HG03097 (cell line): ENCODE measurements at regions not wholly inside any gene's neighbourhood (a gene's known extent, or its start where the extent isn't known, plus 50 kb on each side); places are given as distances from the start of the nearest gene placed in this dataset.
"Not testable (repeated sequence)": the region's sequence is repeated elsewhere in the genome, so short reads cannot be mapped to it uniquely, and the experiment has no call there.

Experiments used
- ATAC-seq: cut with Tn5 transposase; IDR thresholded peaks from one replicate; pipeline ENCODE4 v1.9.1; 2021; ENCODE audit not compliant: unreplicated experiment, low FRiP score

DNA sequence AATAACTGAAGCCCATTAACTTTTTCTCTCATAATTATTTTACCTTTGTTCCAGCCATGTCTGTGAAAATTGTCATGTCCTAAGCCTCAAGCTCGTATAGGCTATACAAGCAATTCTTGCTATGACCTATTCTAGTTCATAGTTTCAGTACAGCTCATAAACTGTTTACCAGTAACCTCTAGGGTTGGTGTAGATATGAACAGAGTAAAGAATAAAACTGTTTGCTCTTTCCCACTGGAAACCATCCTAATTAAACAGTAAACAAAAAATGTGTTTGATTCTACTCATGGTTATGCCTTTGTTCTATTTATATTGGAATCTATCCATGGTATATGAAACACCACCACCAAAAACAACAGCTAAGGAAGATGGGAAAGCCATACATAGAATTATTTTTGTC, 1444.0 kb upstream of the PCDH7 start:
- no peak for ATAC-seq

GRCh38 chr4:29277381-29277780, 1442.8 kb upstream of the PCDH7 start:
- ATAC-seq: no peak

DNA sequence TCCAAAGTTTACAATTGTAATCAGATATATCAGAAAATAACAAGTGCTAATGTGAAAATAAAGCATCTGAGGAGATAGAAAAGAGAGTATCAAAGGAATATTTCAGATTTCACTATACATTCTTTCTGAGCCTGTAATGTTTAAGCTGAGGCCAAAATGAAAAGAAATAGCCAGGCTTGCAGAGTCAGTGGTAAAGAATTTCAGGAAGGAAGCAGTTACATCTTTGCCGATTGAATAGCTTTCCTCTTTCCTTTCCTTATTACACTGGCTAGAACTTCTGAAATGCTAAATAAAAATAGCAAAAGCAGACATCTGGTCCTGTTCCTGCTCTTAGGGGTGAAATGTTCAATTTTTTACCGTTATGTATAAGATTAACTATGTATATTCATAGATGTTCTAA, 1441.6 kb upstream of the PCDH7 start:
- ATAC-seq: no peak

DNA sequence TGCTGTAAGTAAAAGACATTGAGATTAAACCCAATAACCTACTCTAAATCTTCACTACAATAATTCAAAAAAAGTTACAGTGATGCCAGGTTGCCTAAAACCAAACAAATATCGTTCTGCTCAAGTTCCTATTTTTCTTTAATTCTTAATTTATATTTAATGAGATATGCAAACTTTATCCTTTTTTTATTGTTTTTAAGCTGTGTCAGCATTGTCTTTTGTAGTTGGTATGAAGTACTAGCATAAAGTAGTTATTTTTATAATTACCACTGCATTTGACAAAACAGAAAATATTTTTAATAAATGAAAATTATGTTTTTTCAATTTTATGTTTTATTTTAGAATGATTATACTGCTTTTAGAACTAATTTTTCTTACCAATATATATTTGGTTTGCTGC, 1431.1 kb upstream of the PCDH7 start:
- no peak for ATAC-seq

- ATAC-seq: no peak
Measured at GRCh38 chr4:29295280-29295679, 1424.9 kb upstream of the PCDH7 start.

- no peak for ATAC-seq
Measured at GRCh38 chr4:29304595-29304994, 1415.6 kb upstream of the PCDH7 start.

- ATAC-seq: no peak
Measured at GRCh38 chr4:29307256-29307655, 1412.9 kb upstream of the PCDH7 start.

GRCh38 chr4:29307755-29308154, 1412.4 kb upstream of the PCDH7 start:
- no peak for ATAC-seq

GRCh38 chr4:29309050-29309449, 1411.1 kb upstream of the PCDH7 start:
- ATAC-seq: no peak

DNA sequence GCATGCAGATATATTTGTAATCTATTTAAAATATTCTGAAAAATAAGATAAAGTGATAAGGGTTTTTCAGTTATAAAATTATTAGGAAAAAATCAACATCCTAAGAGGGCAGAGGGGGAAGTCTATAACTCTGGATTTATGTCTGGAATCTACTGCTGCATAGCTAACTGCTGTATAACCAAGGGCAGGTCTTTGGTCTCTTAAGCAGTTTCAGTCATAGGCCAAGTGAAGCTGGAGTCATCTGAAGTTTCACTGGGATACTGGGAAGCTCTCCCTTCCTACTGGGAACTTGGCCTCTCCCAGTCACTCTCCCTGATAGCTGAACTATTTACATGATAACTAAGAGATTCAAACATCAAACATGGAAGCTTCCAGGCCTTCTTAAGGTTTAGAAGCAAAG, 1409.9 kb upstream of the PCDH7 start:
- ATAC-seq: no peak

DNA sequence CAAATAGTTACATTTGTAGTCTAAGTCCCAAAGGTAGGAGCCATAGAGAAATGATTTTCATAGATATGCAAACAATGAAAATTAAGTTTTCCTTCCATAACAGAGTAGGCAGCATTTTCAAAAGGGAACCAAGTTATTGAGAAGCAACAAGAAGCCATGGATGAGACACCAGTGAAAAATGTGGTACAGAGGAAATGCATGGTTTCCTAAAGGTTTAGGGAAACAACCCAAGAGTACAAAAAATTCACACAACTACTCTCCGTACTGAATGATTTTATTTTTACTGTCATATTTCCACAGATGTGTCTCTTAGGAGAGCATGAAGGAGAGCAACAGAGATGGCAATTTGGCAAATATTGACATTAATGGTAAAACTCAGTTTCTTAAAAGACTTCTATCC, 1408.9 kb upstream of the PCDH7 start:
- no peak for ATAC-seq

GRCh38 chr4:29319663-29320340, 1400.4 kb upstream of the PCDH7 start:
- no peak for ATAC-seq

DNA sequence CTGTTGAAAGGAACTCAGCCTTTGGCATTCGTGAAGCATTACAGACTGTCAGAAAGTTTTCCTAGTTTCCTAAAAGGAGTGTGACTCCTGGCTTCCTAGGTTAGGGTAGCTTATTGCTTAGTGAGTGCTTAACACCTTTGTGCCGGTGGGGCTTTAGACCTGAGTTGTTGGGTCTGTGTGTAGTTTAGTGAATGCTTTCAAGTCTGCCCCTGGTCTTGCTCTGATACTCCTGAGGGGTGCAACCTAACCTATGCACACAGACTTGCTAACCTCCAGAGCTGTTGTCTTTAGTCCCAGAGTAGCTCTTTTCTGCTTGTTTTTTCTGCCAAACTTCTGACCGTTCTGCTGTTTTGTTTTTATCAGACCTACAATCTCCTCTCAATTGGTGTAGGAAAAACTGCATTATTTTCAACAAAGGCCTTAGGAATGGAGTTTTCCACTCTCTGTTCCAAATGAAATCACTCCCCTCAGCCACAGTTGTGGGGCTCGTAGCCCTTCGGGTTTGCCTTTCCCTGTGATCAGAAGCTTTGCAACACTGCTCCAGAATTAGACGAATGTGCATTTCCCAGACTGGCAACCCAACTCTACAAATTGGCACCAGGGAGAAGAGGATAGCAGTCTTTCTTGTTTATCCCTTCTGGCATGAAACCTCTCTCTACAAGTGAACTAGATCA, 1399.1 kb upstream of the PCDH7 start:
- ATAC-seq: no peak

- no peak for ATAC-seq
Measured at GRCh38 chr4:29326004-29326403, 1394.2 kb upstream of the PCDH7 start.

DNA sequence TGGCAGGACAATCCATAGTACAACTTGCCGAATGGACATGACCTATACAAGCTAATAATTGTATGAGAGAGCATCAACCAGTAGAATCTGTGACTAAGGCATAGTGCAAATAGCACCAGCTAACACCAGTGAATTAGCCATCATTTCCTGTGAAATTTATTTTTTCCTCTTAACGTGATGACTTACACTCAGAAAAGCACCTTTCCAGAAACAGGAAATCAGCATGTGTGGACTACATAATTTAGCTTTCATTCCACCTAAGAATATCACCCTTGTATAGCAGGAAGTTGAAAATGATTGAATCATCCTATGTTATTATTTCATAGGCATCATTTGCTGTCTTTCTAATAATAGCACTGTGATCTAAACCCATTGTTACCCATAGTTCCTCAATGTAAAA, 1393.4 kb upstream of the PCDH7 start:
- ATAC-seq: no peak

GRCh38 chr4:29336861-29337260, 1383.3 kb upstream of the PCDH7 start:
- no peak for ATAC-seq

GRCh38 chr4:29372971-29373370, 1347.2 kb upstream of the PCDH7 start:
- no peak for ATAC-seq

GRCh38 chr4:29375716-29376115, 1344.5 kb upstream of the PCDH7 start:
- no peak for ATAC-seq

DNA sequence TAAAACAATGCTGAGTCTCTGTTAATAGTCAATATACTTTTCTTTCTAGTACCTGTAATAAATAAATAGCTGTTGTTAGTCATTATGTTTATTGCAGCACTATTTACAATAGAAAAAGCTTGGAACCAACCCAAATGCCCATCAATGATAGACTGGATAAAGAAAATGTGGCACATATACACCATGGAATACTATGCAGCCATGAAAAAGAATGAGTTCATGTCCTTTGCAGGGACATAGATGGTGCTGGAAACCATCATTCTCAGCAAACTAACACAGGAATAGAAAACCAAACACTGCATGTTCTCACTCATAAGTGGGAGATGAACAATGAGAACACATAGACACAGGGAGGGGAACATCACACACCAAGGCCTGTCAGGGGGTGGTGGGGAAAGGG, 1341.9 kb upstream of the PCDH7 start:
- not testable (repeated sequence) for ATAC-seq

DNA sequence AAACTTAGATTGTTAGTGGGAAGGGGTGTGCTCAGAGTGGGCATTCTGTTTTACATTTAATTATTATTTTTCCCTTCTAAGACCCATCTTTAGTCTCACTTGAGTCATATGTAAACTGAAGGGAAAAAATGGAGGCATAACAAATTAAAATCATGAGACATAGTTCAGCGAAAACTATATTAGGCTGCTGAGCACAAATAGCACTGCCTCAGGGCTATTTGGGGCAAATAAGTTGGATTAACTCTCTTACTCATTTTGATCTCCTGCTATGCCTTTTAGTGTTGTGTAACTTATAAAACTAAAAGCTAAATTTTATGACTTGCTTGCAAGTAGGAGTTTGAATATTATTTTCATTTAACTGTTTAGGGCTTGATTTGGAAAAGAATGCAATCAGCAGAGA, 1329.2 kb upstream of the PCDH7 start:
- ATAC-seq: no peak

DNA sequence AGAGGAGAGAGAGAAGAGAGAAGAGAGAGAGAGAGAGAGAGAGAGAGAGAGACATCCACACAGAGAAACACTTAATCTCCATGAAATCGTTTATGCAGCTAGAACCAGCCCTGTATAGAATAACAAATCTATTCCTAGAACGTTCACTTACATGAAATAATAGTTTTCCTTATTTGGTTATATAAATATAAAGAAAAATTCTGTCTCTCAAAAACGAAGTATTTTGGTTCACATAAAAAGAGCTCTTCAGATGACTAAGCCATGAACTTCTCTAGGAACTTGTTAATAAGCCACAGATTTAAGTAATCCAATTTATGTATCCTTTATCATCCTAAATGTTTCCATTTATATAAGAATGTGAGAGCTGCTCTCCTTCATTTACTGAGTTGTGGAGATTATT, 1315.1 kb upstream of the PCDH7 start:
- ATAC-seq: no peak

GRCh38 chr4:29415771-29416170, 1304.4 kb upstream of the PCDH7 start:
- no peak for ATAC-seq
